IPS-15b (cell line): ENCODE measurements at regions not wholly inside any gene's neighbourhood (a gene's known extent, or its start where the extent isn't known, plus 50 kb on each side); places are given as distances from the start of the nearest gene placed in this dataset.
"Not testable (repeated sequence)": the region's sequence is repeated elsewhere in the genome, so short reads cannot be mapped to it uniquely, and the experiment has no call there.

Source experiments
- H3K27me3 ChIP-seq: one replicate; pipeline ENCODE4 v1.6.1; 2013; ENCODE audit warnings: low read length; ENCODE audit not compliant: control insufficient read depth, insufficient read depth
- H3K36me3 ChIP-seq: one replicate; pipeline ENCODE4 v1.6.1; 2013; ENCODE audit warnings: low read length; ENCODE audit not compliant: control insufficient read depth, insufficient read depth
- H3K4me1 ChIP-seq: one replicate; pipeline ENCODE4 v1.6.1; 2013; ENCODE audit warnings: mild to moderate bottlenecking, low read length; ENCODE audit not compliant: control insufficient read depth, insufficient read depth
- H3K4me3 ChIP-seq: one replicate; pipeline ENCODE4 v1.5.1; 2013; ENCODE audit warnings: low read depth, low read length
- H3K9ac ChIP-seq: one replicate; pipeline ENCODE4 v1.6.1; 2013; ENCODE audit warnings: low read depth, mild to moderate bottlenecking, low read length
- H3K9me3 ChIP-seq: one replicate; pipeline ENCODE4 v1.6.1; 2013; ENCODE audit warnings: mild to moderate bottlenecking, low read length; ENCODE audit not compliant: control insufficient read depth, insufficient read depth

GRCh38 chr7:142583446-142583845 lies 165.8 kb upstream of the PRSS1 start:
- Histone ChIP-seq H3K4me3 (no peak overlapping the region), H3K9me3 (no peaks in the 10 kb centered on the region), H3K4me1 (no peaks in the 10 kb centered on the region), H3K9ac (no peak overlapping the region), H3K36me3 (no peaks in the 10 kb centered on the region), H3K27me3 (no peaks in the 10 kb centered on the region)

- Histone ChIP-seq H3K9ac (no peak overlapping the region), H3K4me1 (no peaks in the 10 kb centered on the region), H3K36me3 (no peaks in the 10 kb centered on the region), H3K4me3 (no peak overlapping the region), H3K9me3 (no peaks in the 10 kb centered on the region), H3K27me3 (no peaks in the 10 kb centered on the region)
Observed at GRCh38 chr7:142582351-142582750, 166.9 kb upstream of the PRSS1 start.

- Histone ChIP-seq H3K4me1 (no peaks in the 10 kb centered on the region), H3K4me3 (no peak overlapping the region), H3K9ac (no peak overlapping the region), H3K36me3 (no peaks in the 10 kb centered on the region), H3K9me3 (no peaks in the 10 kb centered on the region), H3K27me3 (no peaks in the 10 kb centered on the region)
Observed at GRCh38 chr7:142581341-142581740, 167.9 kb upstream of the PRSS1 start.

GRCh38 chr7:142579946-142580345 lies 169.3 kb upstream of the PRSS1 start:
- H3K36me3 ChIP-seq = no peaks in the 10 kb centered on the region
- H3K4me3 ChIP-seq = no peak overlapping the region
- no peak overlapping the region for H3K9ac ChIP-seq
- H3K4me1 ChIP-seq = no peaks in the 10 kb centered on the region
- H3K9me3 ChIP-seq = no peaks in the 10 kb centered on the region
- H3K27me3 ChIP-seq = no peaks in the 10 kb centered on the region

- not testable (repeated sequence) for H3K9ac ChIP-seq, H3K4me1 ChIP-seq, H3K27me3 ChIP-seq, H3K4me3 ChIP-seq, H3K9me3 ChIP-seq, H3K36me3 ChIP-seq
Observed at GRCh38 chr7:142575351-142575750, 173.9 kb upstream of the PRSS1 start.

- Histone ChIP-seq H3K4me1 (no peaks in the 10 kb centered on the region), H3K36me3 (no peaks in the 10 kb centered on the region), H3K27me3 (no peaks in the 10 kb centered on the region), H3K9me3 (no peaks in the 10 kb centered on the region), H3K9ac (no peak overlapping the region), H3K4me3 (no peak overlapping the region)
Observed at GRCh38 chr7:142571581-142571980, 177.7 kb upstream of the PRSS1 start.

- Histone ChIP-seq H3K36me3 (no peaks in the 10 kb centered on the region), H3K9ac (no peak overlapping the region), H3K4me3 (no peak overlapping the region), H3K27me3 (no peaks in the 10 kb centered on the region), H3K4me1 (no peaks in the 10 kb centered on the region), H3K9me3 (no peaks in the 10 kb centered on the region)
Observed at GRCh38 chr7:142569851-142570250, 179.4 kb upstream of the PRSS1 start.

- no peaks in the 10 kb centered on the region for H3K9me3 ChIP-seq
- no peaks in the 10 kb centered on the region for H3K4me1 ChIP-seq
- H3K36me3 ChIP-seq = no peaks in the 10 kb centered on the region
- H3K9ac ChIP-seq = no peak overlapping the region
- no peak overlapping the region for H3K4me3 ChIP-seq
- no peaks in the 10 kb centered on the region for H3K27me3 ChIP-seq
Observed at GRCh38 chr7:142568435-142569097, 180.7 kb upstream of the PRSS1 start.

- no peak overlapping the region for H3K4me3 ChIP-seq
- H3K9me3 ChIP-seq = no peaks in the 10 kb centered on the region
- no peak overlapping the region for H3K9ac ChIP-seq
- H3K36me3 ChIP-seq = no peaks in the 10 kb centered on the region
- no peaks in the 10 kb centered on the region for H3K27me3 ChIP-seq
- H3K4me1 ChIP-seq = no peaks in the 10 kb centered on the region
Observed at GRCh38 chr7:142567201-142568075, 181.8 kb upstream of the PRSS1 start.

GRCh38 chr7:142566271-142566670 lies 183.0 kb upstream of the PRSS1 start:
- Histone ChIP-seq H3K4me1 (no peaks in the 10 kb centered on the region), H3K36me3 (no peaks in the 10 kb centered on the region), H3K27me3 (no peaks in the 10 kb centered on the region), H3K4me3 (no peak overlapping the region), H3K9ac (no peak overlapping the region), H3K9me3 (no peaks in the 10 kb centered on the region)

- H3K9ac ChIP-seq, H3K4me1 ChIP-seq, H3K4me3 ChIP-seq, H3K9me3 ChIP-seq, H3K36me3 ChIP-seq, H3K27me3 ChIP-seq: not testable (repeated sequence)
Observed at GRCh38 chr7:142564125-142564524, 185.1 kb upstream of the PRSS1 start.

GRCh38 chr7:142563470-142563869 lies 185.8 kb upstream of the PRSS1 start:
- Histone ChIP-seq H3K4me3 (no peak overlapping the region), H3K9ac (no peak overlapping the region), H3K4me1 (no peaks in the 10 kb centered on the region), H3K27me3 (no peaks in the 10 kb centered on the region), H3K9me3 (no peaks in the 10 kb centered on the region), H3K36me3 (no peaks in the 10 kb centered on the region)
